ENCODE measurements at regions not wholly inside any gene's neighbourhood (a gene's known extent, or its start where the extent isn't known, plus 50 kb on each side); places are given as distances from the start of the nearest gene placed in this dataset.

GRCh38 chr11:86749821-86750401 is 50.4 kb upstream of the PRSS23 start:
- DNase-seq = no peak
- Histone ChIP-seq H3K36me3 (ENCODE audit: control insufficient read depth, insufficient read depth, low read length) (no peaks in the 10 kb centered on the region), H3K27me3 (ENCODE audit: control insufficient read depth, insufficient read depth, low read length) (no peaks in the 10 kb centered on the region), H3K27ac (ENCODE audit: low read length) (no peak overlapping the region), H3K4me3 (ENCODE audit: low read length) (no peak overlapping the region), H3K9me3 (ENCODE audit: control insufficient read depth, low read depth, low read length) (no peaks in the 10 kb centered on the region), H3K4me1 (ENCODE audit: control insufficient read depth, insufficient read depth, low read length) (no peaks in the 10 kb centered on the region)
- no CpG with 5 or more reads among the region's 2 CpGs for WGBS (ENCODE audit: insufficient coverage, low lambda C conversion rate)

- no peak for DNase-seq
- no peaks in the 10 kb centered on the region for H3K4me1 ChIP-seq (ENCODE audit: control insufficient read depth, insufficient read depth, low read length)
- no CpG with 5 or more reads among the region's 3 CpGs for WGBS (ENCODE audit: insufficient coverage, low lambda C conversion rate)
- H3K4me3 ChIP-seq (ENCODE audit: low read length) = no peak overlapping the region
- H3K27ac ChIP-seq (ENCODE audit: low read length) = no peak overlapping the region
- H3K9me3 ChIP-seq (ENCODE audit: control insufficient read depth, low read depth, low read length) = no peaks in the 10 kb centered on the region
- no peaks in the 10 kb centered on the region for H3K36me3 ChIP-seq (ENCODE audit: control insufficient read depth, insufficient read depth, low read length)
- no peaks in the 10 kb centered on the region for H3K27me3 ChIP-seq (ENCODE audit: control insufficient read depth, insufficient read depth, low read length)
Observed at GRCh38 chr11:86749376-86749775, 51.0 kb upstream of the PRSS23 start.

- WGBS (ENCODE audit: insufficient coverage, low lambda C conversion rate) = no CpG with 5 or more reads among the region's 4 CpGs
- Histone ChIP-seq H3K27me3 (ENCODE audit: control insufficient read depth, insufficient read depth, low read length) (no peaks in the 10 kb centered on the region), H3K36me3 (ENCODE audit: control insufficient read depth, insufficient read depth, low read length) (no peaks in the 10 kb centered on the region), H3K4me1 (ENCODE audit: control insufficient read depth, insufficient read depth, low read length) (no peaks in the 10 kb centered on the region), H3K27ac (ENCODE audit: low read length) (no peak overlapping the region), H3K4me3 (ENCODE audit: low read length) (no peak overlapping the region), H3K9me3 (ENCODE audit: control insufficient read depth, low read depth, low read length) (no peaks in the 10 kb centered on the region)
- DNase-seq = no peak
Observed at GRCh38 chr11:86748296-86748695, 52.0 kb upstream of the PRSS23 start.

GRCh38 chr11:86747801-86748200 is 52.5 kb upstream of the PRSS23 start:
- no peaks in the 10 kb centered on the region for H3K4me1 ChIP-seq (ENCODE audit: control insufficient read depth, insufficient read depth, low read length)
- no peaks in the 10 kb centered on the region for H3K9me3 ChIP-seq (ENCODE audit: control insufficient read depth, low read depth, low read length)
- H3K27ac ChIP-seq (ENCODE audit: low read length) = no peak overlapping the region
- no peaks in the 10 kb centered on the region for H3K36me3 ChIP-seq (ENCODE audit: control insufficient read depth, insufficient read depth, low read length)
- H3K4me3 ChIP-seq (ENCODE audit: low read length) = no peak overlapping the region
- no peak for DNase-seq
- no CpG with 5 or more reads among the region's 3 CpGs for WGBS (ENCODE audit: insufficient coverage, low lambda C conversion rate)
- H3K27me3 ChIP-seq (ENCODE audit: control insufficient read depth, insufficient read depth, low read length) = no peaks in the 10 kb centered on the region

- Histone ChIP-seq H3K4me1 (ENCODE audit: control insufficient read depth, insufficient read depth, low read length) (no peaks in the 10 kb centered on the region), H3K36me3 (ENCODE audit: control insufficient read depth, insufficient read depth, low read length) (no peaks in the 10 kb centered on the region), H3K9me3 (ENCODE audit: control insufficient read depth, low read depth, low read length) (no peaks in the 10 kb centered on the region), H3K27ac (ENCODE audit: low read length) (no peak overlapping the region), H3K27me3 (ENCODE audit: control insufficient read depth, insufficient read depth, low read length) (no peaks in the 10 kb centered on the region), H3K4me3 (ENCODE audit: low read length) (no peak overlapping the region)
- WGBS (ENCODE audit: insufficient coverage, low lambda C conversion rate) = no CpG with 5 or more reads among the region's 3 CpGs
- DNase-seq = no peak
Observed at GRCh38 chr11:86746514-86746913, 53.8 kb upstream of the PRSS23 start.

- Histone ChIP-seq H3K36me3 (ENCODE audit: control insufficient read depth, insufficient read depth, low read length) (no peaks in the 10 kb centered on the region), H3K27ac (ENCODE audit: low read length) (no peak overlapping the region), H3K27me3 (ENCODE audit: control insufficient read depth, insufficient read depth, low read length) (no peaks in the 10 kb centered on the region)
Observed at GRCh38 chr11:86745571-86745970, 54.8 kb upstream of the PRSS23 start.

GRCh38 chr11:86743223-86744118 is 56.9 kb upstream of the PRSS23 start:
- no peaks in the 10 kb centered on the region for H3K9me3 ChIP-seq (ENCODE audit: control insufficient read depth, low read depth, low read length)
- H3K27ac ChIP-seq (ENCODE audit: low read length) = no peak overlapping the region
- H3K4me3 ChIP-seq (ENCODE audit: low read length) = no peak overlapping the region
- DNase-seq = no peak
- H3K36me3 ChIP-seq (ENCODE audit: control insufficient read depth, insufficient read depth, low read length) = no peaks in the 10 kb centered on the region
- peaks cover 9% of the 10 kb centered on the region for H3K4me1 ChIP-seq (ENCODE audit: control insufficient read depth, insufficient read depth, low read length)
- no CpG with 5 or more reads among the region's 7 CpGs for WGBS (ENCODE audit: insufficient coverage, low lambda C conversion rate)
- no peaks in the 10 kb centered on the region for H3K27me3 ChIP-seq (ENCODE audit: control insufficient read depth, insufficient read depth, low read length)

More at GRCh38 chr11:86745571-86745970, 54.8 kb upstream of the PRSS23 start:
- Histone ChIP-seq H3K9me3 (ENCODE audit: control insufficient read depth, low read depth, low read length) (no peaks in the 10 kb centered on the region), H3K4me1 (ENCODE audit: control insufficient read depth, insufficient read depth, low read length) (peaks cover 8% of the 10 kb centered on the region), H3K4me3 (ENCODE audit: low read length) (no peak overlapping the region)
- no peak for DNase-seq
- WGBS (ENCODE audit: insufficient coverage, low lambda C conversion rate) = no CpG with 5 or more reads among the region's 2 CpGs

GRCh38 chr11:86741839-86742805 is 58.2 kb upstream of the PRSS23 start:
- no peaks in the 10 kb centered on the region for H3K27me3 ChIP-seq (ENCODE audit: control insufficient read depth, insufficient read depth, low read length)
- H3K27ac ChIP-seq (ENCODE audit: low read length) = no peak overlapping the region
- no peak overlapping the region for H3K4me3 ChIP-seq (ENCODE audit: low read length)
- H3K4me1 ChIP-seq (ENCODE audit: control insufficient read depth, insufficient read depth, low read length) = peaks cover 9% of the 10 kb centered on the region
- no peak for DNase-seq
- no CpG with 5 or more reads among the region's 6 CpGs for WGBS (ENCODE audit: insufficient coverage, low lambda C conversion rate)
- no peaks in the 10 kb centered on the region for H3K36me3 ChIP-seq (ENCODE audit: control insufficient read depth, insufficient read depth, low read length)
- no peaks in the 10 kb centered on the region for H3K9me3 ChIP-seq (ENCODE audit: control insufficient read depth, low read depth, low read length)

GRCh38 chr11:86741484-86741835 is 58.9 kb upstream of the PRSS23 start:
- no peak overlapping the region for H3K4me3 ChIP-seq (ENCODE audit: low read length)
- no peaks in the 10 kb centered on the region for H3K9me3 ChIP-seq (ENCODE audit: control insufficient read depth, low read depth, low read length)
- DNase-seq = no peak
- no peaks in the 10 kb centered on the region for H3K36me3 ChIP-seq (ENCODE audit: control insufficient read depth, insufficient read depth, low read length)
- no peaks in the 10 kb centered on the region for H3K27me3 ChIP-seq (ENCODE audit: control insufficient read depth, insufficient read depth, low read length)
- H3K27ac ChIP-seq (ENCODE audit: low read length) = no peak overlapping the region
- peaks cover 9% of the 10 kb centered on the region for H3K4me1 ChIP-seq (ENCODE audit: control insufficient read depth, insufficient read depth, low read length)

All from large intestine (tissue), 3 donors.